GM18499 (cell line): ENCODE measurements at regions not wholly inside any gene's neighbourhood (a gene's known extent, or its start where the extent isn't known, plus 50 kb on each side); places are given as distances from the start of the nearest gene placed in this dataset.

ENCODE experiments used
- ATAC-seq: cut with Tn5 transposase; IDR thresholded peaks from one replicate; pipeline ENCODE4 v1.9.1; 2021; ENCODE audit warnings: moderate number of reproducible peaks; ENCODE audit not compliant: insufficient read depth, unreplicated experiment

DNA sequence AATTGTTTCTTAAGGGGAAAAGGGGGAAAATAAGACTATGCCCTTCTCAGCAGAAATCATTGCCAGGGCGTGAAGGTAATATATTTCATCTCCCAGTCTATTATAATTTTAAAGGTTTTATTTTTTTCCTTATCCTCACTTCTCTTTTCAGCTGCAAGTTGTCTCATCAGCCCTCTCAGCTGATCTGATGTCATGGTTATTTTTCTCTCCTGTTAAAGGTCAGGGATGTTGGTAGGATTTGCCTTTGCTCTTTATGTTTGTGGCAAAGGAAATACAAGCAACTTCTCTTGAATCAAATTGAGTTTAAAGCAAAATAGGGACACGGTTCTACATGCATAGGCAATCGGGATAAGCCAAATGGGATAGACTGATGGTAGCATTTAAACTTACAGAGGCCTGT is 946.9 kb downstream of the SORCS1 start:
- no peak for ATAC-seq

GRCh38 chr10:106216085-106216484 is 948.4 kb downstream of the SORCS1 start:
- no peak for ATAC-seq

- no peak for ATAC-seq
Measured at GRCh38 chr10:106214243-106214642, 950.3 kb downstream of the SORCS1 start.

DNA sequence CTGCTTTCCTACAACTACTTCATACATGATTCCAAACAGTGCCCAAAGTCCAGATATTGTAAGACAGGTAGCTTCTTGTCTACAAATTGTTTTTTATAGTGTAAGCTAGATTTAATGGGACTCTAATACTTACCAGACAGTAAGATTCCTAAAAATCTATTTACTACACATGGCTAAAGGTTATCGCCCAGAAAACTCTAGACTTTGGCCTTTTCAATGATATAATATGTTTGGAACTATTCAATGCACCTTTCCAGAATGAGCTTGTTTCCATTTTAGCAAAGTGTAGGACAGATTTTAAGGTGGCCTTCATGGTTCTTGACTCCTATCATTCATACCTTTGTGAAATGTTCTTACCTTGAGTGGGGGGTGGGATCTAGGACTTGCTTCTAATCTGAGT is 951.0 kb downstream of the SORCS1 start:
- no peak for ATAC-seq

- no peak for ATAC-seq
Measured at GRCh38 chr10:106198275-106198674, 966.2 kb downstream of the SORCS1 start.

DNA sequence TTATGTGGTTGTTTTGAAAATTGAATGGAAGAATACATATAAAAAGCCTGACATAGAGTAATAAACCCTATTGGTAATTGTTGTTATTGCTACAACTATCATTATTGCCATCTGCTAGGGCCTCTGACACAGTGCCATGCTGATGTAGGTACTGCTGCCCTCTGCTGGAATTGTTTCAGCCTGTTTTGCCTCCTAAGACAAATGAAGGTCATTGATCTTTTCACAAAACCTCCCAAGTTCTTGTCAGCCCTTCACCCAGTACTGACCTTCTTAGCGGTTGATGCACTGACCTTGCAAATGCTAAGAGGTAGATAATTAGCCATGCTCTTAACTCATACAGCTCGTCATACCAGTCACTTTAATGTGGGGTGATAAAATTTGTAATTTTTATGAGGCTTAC is 975.2 kb downstream of the SORCS1 start:
- ATAC-seq, result no peak

- no peak for ATAC-seq
Measured at GRCh38 chr10:106185951-106186350, 978.6 kb downstream of the SORCS1 start.

DNA sequence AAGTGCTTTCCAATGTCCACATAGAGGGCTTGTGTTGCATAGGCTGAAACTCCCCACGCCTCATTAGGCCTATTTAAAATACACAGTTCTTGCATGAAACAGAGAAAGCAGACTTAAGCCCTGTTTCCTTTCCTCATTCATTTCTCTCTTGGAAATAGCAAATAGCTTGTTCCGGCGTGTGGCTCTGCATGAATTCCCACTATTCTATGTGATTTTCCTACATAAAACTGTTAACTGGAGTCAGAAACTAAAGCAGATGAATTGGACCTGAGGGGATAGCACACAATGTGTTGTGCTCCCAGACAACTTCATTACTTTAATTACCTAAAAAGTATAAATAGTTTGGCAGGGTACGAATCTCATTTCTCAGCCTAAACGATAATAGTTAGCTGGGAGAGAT is 981.5 kb downstream of the SORCS1 start:
- no peak for ATAC-seq

- no peak for ATAC-seq
Measured at GRCh38 chr10:106182542-106182941, 982.0 kb downstream of the SORCS1 start.

DNA sequence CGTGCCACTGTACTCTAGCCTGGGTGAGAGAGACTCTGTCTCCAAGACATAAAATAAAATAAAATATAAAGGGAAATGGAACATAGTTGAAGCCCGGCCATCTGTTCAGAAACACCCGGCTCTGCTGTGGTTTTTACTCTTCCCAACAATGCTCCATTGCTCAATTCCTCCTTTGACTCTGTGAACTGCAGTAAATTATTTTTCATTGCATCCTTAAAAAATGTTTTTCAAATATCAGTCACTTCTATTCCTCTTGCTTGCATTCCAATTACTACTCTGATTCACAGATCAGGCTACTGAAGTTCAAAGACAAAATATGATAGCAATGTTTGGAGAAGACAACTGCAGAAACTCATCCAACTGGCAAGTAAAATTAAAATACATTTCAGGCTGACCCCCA is 983.0 kb downstream of the SORCS1 start:
- ATAC-seq, result no peak

GRCh38 chr10:106179430-106179829 is 985.1 kb downstream of the SORCS1 start:
- no peak for ATAC-seq

GRCh38 chr10:106175760-106176377 is 988.6 kb downstream of the SORCS1 start:
- no peak for ATAC-seq

DNA sequence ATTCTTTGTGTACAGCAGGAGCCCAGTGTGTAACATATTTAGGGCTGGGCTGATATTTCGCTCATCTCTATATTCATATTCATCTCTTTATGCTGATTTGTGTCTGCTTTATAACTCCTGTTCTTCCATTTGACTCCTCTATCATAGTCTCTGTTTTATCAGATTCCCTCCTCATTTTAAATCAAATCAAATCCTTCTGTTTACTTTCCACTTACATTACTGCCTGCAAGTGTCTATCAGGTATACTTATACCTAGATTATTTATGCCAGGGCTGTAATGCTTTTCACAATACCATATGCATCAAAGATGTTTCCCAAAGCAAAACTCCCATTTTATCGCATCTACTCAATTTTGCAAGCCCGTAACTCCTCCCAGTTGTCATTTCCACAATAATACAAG is 990.7 kb downstream of the SORCS1 start:
- no peak for ATAC-seq

- ATAC-seq, result no peak
Measured at GRCh38 chr10:106169241-106169640, 995.3 kb downstream of the SORCS1 start.

GRCh38 chr10:106167946-106168345 is 996.6 kb downstream of the SORCS1 start:
- no peak for ATAC-seq

GRCh38 chr10:106158241-106158640 is 1006.3 kb downstream of the SORCS1 start:
- ATAC-seq, result no peak

- no peak for ATAC-seq
Measured at GRCh38 chr10:106147021-106147420, 1017.5 kb downstream of the SORCS1 start.

DNA sequence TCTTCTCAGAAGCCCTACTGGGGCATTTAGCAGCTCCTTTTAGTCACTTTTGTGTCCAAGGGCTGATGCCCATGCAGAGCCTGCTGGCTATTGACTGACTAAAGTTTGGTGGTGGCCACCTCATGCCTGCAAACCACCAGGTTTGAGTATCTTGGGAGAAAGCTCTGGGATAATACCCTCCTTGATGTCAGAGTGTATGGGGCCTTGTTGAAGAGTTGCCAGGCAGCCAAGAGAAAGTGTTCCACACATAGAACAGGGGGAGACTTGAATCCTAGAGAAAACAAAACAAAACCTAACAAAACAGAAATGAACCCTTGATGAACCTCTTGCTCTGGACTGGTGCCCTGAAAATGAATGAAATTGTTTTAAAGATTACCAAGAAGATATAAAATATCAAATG is 1024.6 kb downstream of the SORCS1 start:
- ATAC-seq, result no peak

DNA sequence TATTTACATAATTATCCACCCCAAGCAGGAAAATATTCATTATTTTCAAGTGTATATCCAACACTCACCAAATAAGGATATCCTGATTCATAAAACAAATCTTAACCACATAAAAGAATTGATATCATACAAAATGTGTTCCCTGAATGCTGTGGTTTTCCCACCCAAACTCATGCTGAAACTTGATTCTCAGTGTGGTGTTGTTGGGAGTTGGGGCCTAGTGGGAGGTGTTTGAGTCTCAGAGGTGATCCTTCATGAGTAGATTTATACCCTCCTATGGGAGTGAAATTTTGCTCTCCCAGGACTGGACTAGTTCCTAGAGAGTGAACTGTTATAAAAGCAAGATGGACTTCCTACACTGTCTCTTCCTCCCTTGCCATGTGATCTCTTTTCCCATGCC is 1028.3 kb downstream of the SORCS1 start:
- ATAC-seq, result no peak

DNA sequence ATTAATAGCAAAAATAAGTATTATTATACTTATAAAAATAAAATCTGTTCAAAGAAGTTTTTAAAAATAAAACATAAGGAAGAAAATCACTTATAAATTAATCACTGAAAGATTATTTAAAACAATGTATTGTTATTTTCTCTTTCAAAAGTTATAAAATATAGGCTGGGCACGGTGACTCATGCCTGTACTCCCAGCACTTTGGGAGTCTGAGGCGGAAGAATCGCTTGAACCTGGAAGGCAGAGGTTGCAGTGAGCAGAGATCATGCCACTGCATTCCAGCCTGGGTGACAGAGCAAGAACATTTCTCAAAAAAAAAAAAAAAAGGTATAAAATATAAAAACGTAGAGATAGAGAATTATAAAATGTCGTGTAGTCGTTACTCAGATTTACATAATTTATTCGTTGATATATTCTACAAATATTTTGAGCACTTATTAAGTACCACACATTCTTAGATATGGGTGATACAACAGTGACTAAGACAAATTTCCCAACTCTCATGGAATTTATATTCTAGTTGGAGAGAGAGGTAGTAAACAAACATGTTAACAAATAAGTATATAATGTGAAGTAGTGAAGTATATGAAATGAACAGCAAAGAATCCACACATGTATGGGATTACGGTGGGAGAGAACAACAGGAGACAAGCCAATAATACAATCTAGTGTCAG is 1030.0 kb downstream of the SORCS1 start:
- no peak for ATAC-seq

GRCh38 chr10:106133451-106133850 is 1031.1 kb downstream of the SORCS1 start:
- ATAC-seq, result no peak

- ATAC-seq, result no peak
Measured at GRCh38 chr10:106132956-106133355, 1031.5 kb downstream of the SORCS1 start.
